ENCODE measurements at regions not wholly inside any gene's neighbourhood (a gene's known extent, or its start where the extent isn't known, plus 50 kb on each side); places are given as distances from the start of the nearest gene placed in this dataset.

DNA sequence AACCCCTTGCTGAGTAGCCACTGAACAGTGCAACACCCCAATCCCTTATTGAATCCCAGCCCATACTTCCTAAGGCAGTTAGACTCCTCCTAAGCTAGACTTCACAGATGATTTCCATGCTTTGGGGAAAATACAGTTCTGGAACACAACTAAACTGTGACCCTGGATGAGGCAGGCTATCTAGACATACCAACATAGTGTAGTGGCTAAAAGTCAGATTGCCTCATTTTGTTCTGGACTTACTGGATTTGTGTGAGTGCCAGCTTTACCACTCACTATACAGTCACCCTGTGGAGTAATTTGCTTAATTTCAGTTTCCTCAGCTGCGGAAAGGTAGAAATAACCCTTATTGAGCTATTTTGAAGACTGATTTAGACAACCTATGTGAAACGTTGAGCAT lies 203.1 kb downstream of the ASCL1 start:
- TF ChIP-seq EP300 (IDR thresholded peaks at IDR 0.05; ENCODE audit: borderline replicate concordance) = no peak
- TF ChIP-seq RAD21 (IDR thresholded peaks at IDR 0.05; ENCODE audit: low read depth) = no peak
- TF ChIP-seq TEAD4 (IDR thresholded peaks at IDR 0.05) = no peak
- no peak for TF ChIP-seq CREB1 (IDR thresholded peaks at IDR 0.05; ENCODE audit: low read depth)
- TF ChIP-seq ZBTB7A (IDR thresholded peaks at IDR 0.05; ENCODE audit: low read depth) = no peak
- no peak for TF ChIP-seq TAF1 (IDR thresholded peaks at IDR 0.05; ENCODE audit: low read depth)
- TF ChIP-seq TCF12 (IDR thresholded peaks at IDR 0.05; ENCODE audit: low read depth) = no peak

Data from Ishikawa (cell line).